ENCODE measurements at regions not wholly inside any gene's neighbourhood (a gene's known extent, or its start where the extent isn't known, plus 50 kb on each side); places are given as distances from the start of the nearest gene placed in this dataset.

- ATAC-seq (no peak), DNase-seq (ENCODE audit: low read depth, low spot score) (no peak)
- CTCF ChIA-PET: no interaction called here
- POLR2A ChIA-PET: no interaction called here
- no peaks in the 10 kb centered on the region for H4K20me1 ChIP-seq (ENCODE audit: insufficient read depth)
- no peak for TF ChIP-seq EZH2 (IDR thresholded peaks at IDR 0.05)
- TF ChIP-seq YY1 (IDR thresholded peaks at IDR 0.05; ENCODE audit: extremely low read depth, insufficient replicate concordance, low read depth, low read length): no peak
- no peak for TF ChIP-seq POLR2AphosphoS5 (IDR thresholded peaks at IDR 0.05; ENCODE audit: low read depth, low read length)
- no peak for TF ChIP-seq CTCF (IDR thresholded peaks at IDR 0.05 in 2 of 3, conservative IDR thresholded peaks at IDR 0.05 in 1 of 3; ENCODE audit: borderline replicate concordance in 1 of 3, insufficient read depth in 1 of 3, low read depth in 2 of 3, low read length in 2 of 3)
- no peak for TF ChIP-seq SRF (IDR thresholded peaks at IDR 0.05; ENCODE audit: low read depth)
- TF ChIP-seq REST (IDR thresholded peaks at IDR 0.05; ENCODE audit: low read depth): no peak
- TF ChIP-seq MAX (IDR thresholded peaks at IDR 0.05): no peak
- no peak for TF ChIP-seq CEBPB (IDR thresholded peaks at IDR 0.05; ENCODE audit: low read depth)
- no peak overlapping the region for H3K4me2 ChIP-seq (ENCODE audit: low read length)
- no peak overlapping the region for H3K27ac ChIP-seq (ENCODE audit: low read depth, low read length)
- RAD21 ChIA-PET (ENCODE audit: low non-redundant PET in 1 of 2, low total read pairs in 2 of 2, uncharacterized antibody in 2 of 2, unreplicated experiment in 2 of 2): no interaction called here
- H3K9me3 ChIP-seq (ENCODE audit: control insufficient read depth in 1 of 2, insufficient read depth in 1 of 2, low read depth in 1 of 2, low read length in 2 of 2): no peaks in the 10 kb centered on the region
- no peak overlapping the region for H2AFZ ChIP-seq (ENCODE audit: low read depth, low read length, poor library complexity, severe bottlenecking)
- no TSS peak for BruUV-seq (replicated peaks)
- H3K27me3 ChIP-seq (ENCODE audit: insufficient read depth, low read length): peaks cover 10% of the 10 kb centered on the region
- no peaks in the 10 kb centered on the region for H3K9me2 ChIP-seq (ENCODE audit: insufficient read depth)
- H3K79me2 ChIP-seq (ENCODE audit: insufficient read depth, low read length): no peaks in the 10 kb centered on the region
- intact Hi-C loops (cut with micrococcal nuclease): no loop called here
- no peaks in the 10 kb centered on the region for H3K36me3 ChIP-seq (ENCODE audit: control insufficient read depth in 1 of 2, insufficient read depth in 2 of 2, low read length in 2 of 2)
- H3K9ac ChIP-seq (ENCODE audit: low read length): no peak overlapping the region
- H3K4me1 ChIP-seq (ENCODE audit: control insufficient read depth in 1 of 2, insufficient read depth in 2 of 2, low read length in 2 of 2): no peaks in the 10 kb centered on the region
- no peak overlapping the region for H3K4me3 ChIP-seq (replicated peaks in 1 of 2; ENCODE audit: low read depth in 1 of 2, low read length in 2 of 2)
Observed at GRCh38 chr19:30171138-30171635, 201.0 kb upstream of the ZNF536 start.
